HEK293 (cell line): ENCODE measurements at regions not wholly inside any gene's neighbourhood (a gene's known extent, or its start where the extent isn't known, plus 50 kb on each side); places are given as distances from the start of the nearest gene placed in this dataset.

Source experiments
- CTCF ChIP-seq: fragments of 450-650 bp; formaldehyde crosslinking; IDR thresholded peaks from 2 replicates; pipeline ENCODE4 v1.5.1; 2016; ENCODE audit warnings: missing biosample characterization, missing genetic modification characterization
- GLI4 ChIP-seq: fragments of 450-650 bp; formaldehyde crosslinking; IDR thresholded peaks from 2 replicates; pipeline ENCODE4 v1.5.1; 2016; ENCODE audit warnings: missing biosample characterization, missing genetic modification characterization
- HIC1 ChIP-seq: fragments of 450-650 bp; formaldehyde crosslinking; IDR thresholded peaks from 2 replicates; pipeline ENCODE4 v1.5.1; 2016; ENCODE audit warnings: missing biosample characterization, missing genetic modification characterization
- KLF1 ChIP-seq: fragments of 450-650 bp; formaldehyde crosslinking; IDR thresholded peaks from 2 replicates; pipeline ENCODE4 v1.5.1; 2016; ENCODE audit warnings: missing biosample characterization, missing genetic modification characterization
- REST ChIP-seq: fragments of 450-650 bp; formaldehyde crosslinking; IDR thresholded peaks from 2 replicates; pipeline ENCODE4 v1.5.1; 2016; ENCODE audit warnings: missing biosample characterization, missing genetic modification characterization
- TCF7L2 ChIP-seq: IDR thresholded peaks from 2 replicates; pipeline ENCODE4 v1.6.1; 2011; ENCODE audit warnings: low read depth, mild to moderate bottlenecking, inconsistent platforms, low read length, moderate library complexity, borderline replicate concordance
- YY1 ChIP-seq: fragments of 450-650 bp; formaldehyde crosslinking; IDR thresholded peaks from 2 replicates; pipeline ENCODE4 v1.5.1; 2018; ENCODE audit warnings: missing biosample characterization, missing genetic modification characterization
- ZEB2 ChIP-seq: fragments of 450-650 bp; formaldehyde crosslinking; IDR thresholded peaks from 2 replicates; pipeline ENCODE4 v1.5.1; 2016; ENCODE audit warnings: missing biosample characterization, missing genetic modification characterization
- ZNF10 ChIP-seq: fragments of 450-650 bp; formaldehyde crosslinking; IDR thresholded peaks from 2 replicates; pipeline ENCODE4 v1.5.1; 2017; ENCODE audit warnings: missing biosample characterization, missing genetic modification characterization
- ZNF121 ChIP-seq: fragments of 450-650 bp; formaldehyde crosslinking; IDR thresholded peaks from 2 replicates; pipeline ENCODE4 v1.5.1; 2016; ENCODE audit warnings: missing biosample characterization, missing genetic modification characterization
- ZNF510 ChIP-seq: fragments of 450-650 bp; formaldehyde crosslinking; IDR thresholded peaks from 2 replicates; pipeline ENCODE4 v1.5.1; 2018; ENCODE audit warnings: mild to moderate bottlenecking, missing genetic modification characterization, missing biosample characterization; ENCODE audit not compliant: insufficient replicate concordance
- ZNF561 ChIP-seq: fragments of 450-650 bp; IDR thresholded peaks from 2 replicates; pipeline ENCODE4 v1.5.1; 2018; ENCODE audit warnings: missing biosample characterization, missing genetic modification characterization, borderline replicate concordance
- ZNF837 ChIP-seq: fragments of 450-650 bp; formaldehyde crosslinking; IDR thresholded peaks from 2 replicates; pipeline ENCODE4 v1.5.1; 2016; ENCODE audit warnings: missing biosample characterization, missing genetic modification characterization

- TF ChIP-seq TCF7L2 (no peak), ZEB2 (tag by site-specific recombination) (no peak), YY1 (tag by site-specific recombination) (no peak), ZNF837 (no peak), CTCF (tag by site-specific recombination) (no peak), ZNF121 (tag by site-specific recombination) (no peak), ZNF561 (tag by site-specific recombination) (no peak), REST (tag by site-specific recombination) (no peak), HIC1 (tag by site-specific recombination) (no peak), KLF1 (tag by site-specific recombination) (no peak), ZNF10 (tag by site-specific recombination) (no peak), GLI4 (no peak), ZNF510 (tag by site-specific recombination) (no peak)
Observed at GRCh38 chr17:72344613-72345012, 223.8 kb downstream of the SOX9 start.
